GM19023 (cell line): ENCODE measurements at regions not wholly inside any gene's neighbourhood (a gene's known extent, or its start where the extent isn't known, plus 50 kb on each side); places are given as distances from the start of the nearest gene placed in this dataset.
"Not testable (repeated sequence)": the region's sequence is repeated elsewhere in the genome, so short reads cannot be mapped to it uniquely, and the experiment has no call there.

ENCODE experiments used
- ATAC-seq: cut with Tn5 transposase; IDR thresholded peaks from one replicate; pipeline ENCODE4 v1.9.1; 2021; ENCODE audit warnings: mild to moderate bottlenecking, moderate library complexity; ENCODE audit not compliant: unreplicated experiment

- no peak for ATAC-seq
Observed at GRCh38 chr13:27327633-27328032, 57.0 kb downstream of the RASL11A start.

- ATAC-seq: no peak
Observed at GRCh38 chr13:27329210-27329609, 58.6 kb downstream of the RASL11A start.

- no peak for ATAC-seq
Observed at GRCh38 chr13:27334774-27335435, 64.3 kb downstream of the RASL11A start.

- no peak for ATAC-seq
Observed at GRCh38 chr13:27336014-27336673, 65.5 kb downstream of the RASL11A start.

GRCh38 chr13:27338207-27338606 is 67.6 kb downstream of the RASL11A start:
- no peak for ATAC-seq

GRCh38 chr13:27338816-27339215 is 68.2 kb downstream of the RASL11A start:
- no peak for ATAC-seq

- ATAC-seq: no peak
Observed at GRCh38 chr13:27339299-27339698, 68.7 kb downstream of the RASL11A start.

GRCh38 chr13:27341616-27342015 is 71.0 kb downstream of the RASL11A start:
- no peak for ATAC-seq

- no peak for ATAC-seq
Observed at GRCh38 chr13:27347211-27347772, 76.7 kb downstream of the RASL11A start.

GRCh38 chr13:27348461-27348860 is 76.0 kb upstream of the GTF3A start:
- ATAC-seq: no peak

- ATAC-seq: no peak
Observed at GRCh38 chr13:27349458-27349857, 75.0 kb upstream of the GTF3A start.

GRCh38 chr13:27350825-27351224 is 73.6 kb upstream of the GTF3A start:
- not testable (repeated sequence) for ATAC-seq

GRCh38 chr13:27352698-27353097 is 71.7 kb upstream of the GTF3A start:
- no peak for ATAC-seq

- ATAC-seq: peak; percentile 98
Observed at GRCh38 chr13:27353166-27353583, 71.2 kb upstream of the GTF3A start.

- no peak for ATAC-seq
Observed at GRCh38 chr13:27353708-27354107, 70.7 kb upstream of the GTF3A start.

- no peak for ATAC-seq
Observed at GRCh38 chr13:27354379-27354778, 70.0 kb upstream of the GTF3A start.

- ATAC-seq: no peak
Observed at GRCh38 chr13:27355894-27356293, 68.5 kb upstream of the GTF3A start.

- ATAC-seq: no peak
Observed at GRCh38 chr13:27358420-27358819, 66.0 kb upstream of the GTF3A start.

GRCh38 chr13:27359199-27359821 is 65.1 kb upstream of the GTF3A start:
- ATAC-seq: no peak

GRCh38 chr13:27360562-27360961 is 63.9 kb upstream of the GTF3A start:
- no peak for ATAC-seq

GRCh38 chr13:27362064-27362751 is 62.2 kb upstream of the GTF3A start:
- ATAC-seq: peak; percentile 88
